Renal cortical epithelial cell (primary cell): ENCODE measurements at regions not wholly inside any gene's neighbourhood (a gene's known extent, or its start where the extent isn't known, plus 50 kb on each side); places are given as distances from the start of the nearest gene placed in this dataset.
A peak's percentile ranks its signal among the peaks of the same experiment; 100 is the strongest.

ENCODE experiments used
- DNase-seq: peaks from one replicate; pipeline ENCODE4 v3.0.0-alpha.2; 2011; ENCODE audit warnings: low read depth

DNA sequence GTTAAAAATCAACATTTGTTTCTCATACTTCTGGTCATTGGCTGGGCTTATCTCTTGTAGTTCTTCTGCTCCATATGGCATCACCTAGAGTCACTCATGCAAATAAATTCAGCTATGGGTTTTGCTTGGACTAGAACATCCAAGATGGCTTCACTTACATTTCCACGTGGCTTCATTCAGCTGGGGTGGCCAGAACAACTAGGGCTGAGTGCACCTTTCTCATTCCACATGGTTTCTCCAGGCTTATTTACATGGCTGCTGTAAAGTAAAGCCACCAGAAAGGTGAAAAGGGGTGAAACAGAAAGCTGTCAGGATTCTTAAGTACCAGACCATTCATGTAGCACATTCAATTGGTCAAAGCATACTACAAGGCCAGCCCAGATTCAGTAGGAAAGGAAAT is 151.1 kb upstream of the BMP2 start:
- no peak for DNase-seq

- no peak for DNase-seq
These were observed 152.7 kb upstream of the BMP2 start for GRCh38 chr20:6614836-6615235.

- DNase-seq = peak; percentile 46
These were observed 154.1 kb upstream of the BMP2 start for GRCh38 chr20:6613280-6613861.

- DNase-seq = no peak
These were observed 154.9 kb upstream of the BMP2 start for GRCh38 chr20:6612606-6612923.

- peak; percentile 53 for DNase-seq
These were observed 155.4 kb upstream of the BMP2 start for GRCh38 chr20:6611911-6612605.

DNA sequence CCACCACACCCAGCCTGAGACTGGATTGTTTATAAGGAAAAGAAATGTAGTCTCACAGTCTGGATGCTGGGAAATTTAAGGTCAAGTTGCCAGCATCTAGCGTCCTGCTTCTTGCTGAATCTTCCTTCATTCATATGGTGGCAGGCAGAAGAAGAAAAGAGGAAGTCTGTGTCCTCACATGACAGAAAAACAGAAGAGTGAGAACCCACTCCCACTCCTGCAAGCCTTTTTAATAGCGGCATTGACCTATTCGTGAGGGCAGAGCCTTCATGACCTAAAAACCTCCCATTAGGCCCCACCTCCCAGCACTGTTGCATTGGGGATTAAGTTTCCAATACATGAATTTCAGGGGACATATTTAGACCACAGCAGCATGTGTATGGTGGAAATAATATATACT is 160.8 kb upstream of the BMP2 start:
- no peak for DNase-seq

DNA sequence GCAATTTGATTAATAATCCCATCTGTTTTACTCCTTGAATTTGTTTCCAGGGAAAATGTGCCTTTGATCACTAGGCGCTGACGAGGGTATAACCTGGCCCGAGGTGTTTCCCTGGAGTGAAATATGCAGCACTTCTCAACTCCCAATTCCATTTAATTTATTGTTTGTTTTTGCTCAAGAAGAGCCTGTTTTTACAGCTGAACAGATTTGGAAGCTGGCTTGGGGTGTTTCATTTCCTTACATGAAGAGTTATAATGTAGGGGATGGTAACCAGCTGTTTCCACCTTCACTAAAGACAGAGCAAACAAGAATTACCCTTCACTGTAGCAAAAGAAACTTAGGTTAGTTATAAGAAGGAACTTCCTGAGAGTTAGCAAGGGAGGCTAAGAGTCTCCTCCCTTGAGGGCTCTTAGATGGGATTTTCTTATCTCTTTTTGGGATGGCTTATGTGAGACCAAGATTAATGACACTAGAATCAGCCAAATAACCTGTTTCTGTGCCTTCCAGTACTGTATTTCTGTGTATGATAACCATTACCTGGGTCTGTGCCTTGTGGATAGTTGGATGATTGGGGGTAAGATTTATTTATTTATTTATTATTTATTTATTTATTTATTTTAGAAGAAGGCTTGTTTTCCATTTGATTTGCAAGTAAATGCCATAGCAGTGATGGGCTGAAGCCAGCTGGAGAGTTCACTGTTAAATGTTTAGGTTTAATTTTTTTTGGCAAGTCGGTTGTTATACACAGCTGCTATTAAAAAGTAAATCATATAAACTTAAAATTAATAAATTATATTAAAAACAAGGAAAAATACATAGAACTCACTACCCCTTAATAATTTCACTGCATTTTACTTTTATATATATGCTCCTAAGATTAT is 162.2 kb upstream of the BMP2 start:
- no peak for DNase-seq

GRCh38 chr20:6604179-6604578 is 163.3 kb upstream of the BMP2 start:
- no peak for DNase-seq

- DNase-seq = no peak
These were observed 167.4 kb upstream of the BMP2 start for GRCh38 chr20:6599876-6600735.

DNA sequence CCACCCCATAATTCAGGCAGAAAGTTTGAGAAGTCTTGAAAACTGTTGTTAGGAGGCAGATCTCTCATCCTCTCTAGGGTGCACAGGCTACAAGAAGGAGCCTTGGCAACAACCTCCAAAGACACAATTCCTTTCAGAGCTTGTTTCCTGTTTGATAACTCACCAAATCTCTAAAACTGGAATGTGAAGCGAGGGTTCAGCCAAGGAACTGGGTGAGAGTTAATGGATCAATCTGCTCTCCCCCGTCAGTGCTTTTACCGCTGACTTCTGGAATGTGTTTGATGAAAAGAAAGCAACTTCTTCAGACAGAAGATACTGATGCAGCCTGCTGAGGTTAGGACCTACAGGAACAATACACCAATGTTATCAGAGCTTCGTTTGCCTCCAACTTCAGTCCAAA is 171.8 kb upstream of the BMP2 start:
- DNase-seq = no peak

DNA sequence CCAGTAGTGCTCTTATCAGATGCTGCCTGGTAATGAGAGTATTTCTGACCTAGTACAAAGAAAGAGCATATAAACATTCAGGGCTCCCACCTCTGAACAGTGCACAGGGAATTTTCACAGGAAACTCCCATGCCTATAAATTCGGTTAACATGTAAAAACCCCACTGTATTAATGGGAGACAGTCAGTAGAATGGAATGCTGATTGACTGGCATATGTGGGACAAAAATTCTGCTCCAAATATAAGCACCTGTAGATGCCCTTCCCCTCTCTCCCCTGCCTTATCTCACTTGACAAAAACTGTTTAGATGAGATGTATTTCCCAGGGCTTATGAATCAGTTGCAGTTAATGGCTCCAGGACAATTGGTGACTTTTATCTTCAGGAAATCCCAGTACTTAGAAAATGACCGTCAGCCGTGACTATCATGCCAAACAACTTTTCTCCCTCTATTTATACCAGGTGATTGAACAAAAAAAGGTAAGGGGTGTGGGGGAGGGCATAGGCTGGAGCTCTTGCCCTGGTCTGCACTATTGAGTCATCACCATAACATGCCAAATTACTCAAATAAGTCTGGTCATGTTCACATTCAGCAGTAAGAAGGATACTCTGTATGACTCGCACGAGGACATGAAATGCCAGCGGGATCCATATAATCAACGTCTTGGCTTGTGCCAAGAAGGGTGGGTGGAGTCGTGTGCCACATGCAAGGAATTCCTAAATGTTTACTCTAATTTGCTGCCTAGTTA is 176.4 kb upstream of the BMP2 start:
- peak; percentile 97 for DNase-seq

DNA sequence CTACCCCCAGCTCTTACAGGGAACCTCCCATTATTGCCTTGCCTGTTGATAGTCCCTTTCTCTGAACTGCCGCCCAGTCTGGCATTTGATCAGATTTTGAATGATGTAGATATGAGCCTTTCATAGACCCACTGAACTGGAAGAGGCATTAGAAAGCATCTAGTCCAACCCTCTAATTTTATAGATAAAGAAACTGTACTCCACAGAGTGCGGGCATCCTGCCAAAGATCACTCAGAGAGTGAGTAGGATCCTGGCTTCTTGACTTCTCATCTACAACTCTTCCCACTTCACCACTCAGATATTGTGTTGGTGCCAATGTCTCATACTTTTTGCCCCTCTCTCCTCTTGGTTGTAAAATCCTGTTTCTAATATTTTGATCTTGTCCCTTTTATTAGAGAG is 179.2 kb upstream of the BMP2 start:
- peak; percentile 14 for DNase-seq

- DNase-seq = peak; percentile 63
These were observed 184.2 kb upstream of the BMP2 start for GRCh38 chr20:6583134-6583738.

DNA sequence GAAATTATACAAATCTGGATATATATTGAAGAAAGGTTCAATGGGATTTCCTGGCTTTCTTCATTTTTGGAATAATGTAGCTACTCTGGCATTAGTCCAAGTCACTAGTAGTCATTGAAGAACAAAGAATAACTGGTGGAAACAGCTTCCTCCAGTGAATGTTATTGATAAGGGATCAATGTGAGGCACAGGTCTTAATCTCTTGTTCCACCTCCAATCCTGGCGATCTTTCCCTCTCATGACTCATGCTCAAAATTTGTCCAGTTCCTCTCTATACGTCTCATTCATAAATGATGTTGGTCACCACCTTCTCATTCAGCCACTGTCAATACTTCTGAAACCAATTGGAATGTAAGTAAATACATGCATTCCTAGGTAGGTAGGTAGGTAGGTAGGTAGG is 185.0 kb upstream of the BMP2 start:
- DNase-seq = no peak

- no peak for DNase-seq
These were observed 187.0 kb upstream of the BMP2 start for GRCh38 chr20:6580486-6580885.

GRCh38 chr20:6579824-6580223 is 187.7 kb upstream of the BMP2 start:
- no peak for DNase-seq

DNA sequence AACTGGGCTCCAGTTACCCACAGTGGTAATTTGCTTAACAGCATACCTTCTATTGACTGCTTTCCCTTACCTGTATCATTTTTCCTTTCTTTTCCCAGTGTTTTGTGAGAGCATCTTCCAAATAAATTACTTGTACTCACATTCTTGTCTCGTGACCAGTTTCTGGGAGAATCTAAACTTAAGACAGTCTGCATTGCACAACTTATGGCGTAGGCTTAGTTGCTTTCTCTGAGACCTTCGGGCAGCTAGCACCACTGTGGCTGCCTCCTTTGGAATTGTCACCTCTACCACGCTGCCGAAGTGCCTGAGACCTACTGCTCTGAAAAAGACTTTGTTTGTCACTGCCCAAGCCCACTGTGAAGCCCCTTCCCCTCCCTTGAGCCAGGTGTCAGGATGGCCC is 188.1 kb upstream of the BMP2 start:
- DNase-seq = no peak

DNA sequence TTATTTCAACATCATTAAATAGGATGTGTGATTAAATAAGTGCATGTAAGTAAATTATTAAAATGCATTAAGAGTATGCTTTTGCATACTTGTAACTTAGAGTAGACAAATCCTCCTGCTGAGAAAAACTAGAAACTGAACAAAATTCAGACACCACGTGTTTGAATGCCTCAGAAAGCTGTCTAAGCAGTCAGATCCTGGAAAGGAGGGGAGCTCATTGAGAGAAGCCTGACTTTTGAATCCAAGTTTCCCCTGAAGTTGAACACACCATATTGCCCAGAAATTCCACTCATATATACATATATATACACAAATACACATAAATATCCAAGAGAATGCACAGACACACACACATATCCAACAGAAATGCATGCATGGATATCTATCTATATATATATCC is 190.0 kb upstream of the BMP2 start:
- no peak for DNase-seq

DNA sequence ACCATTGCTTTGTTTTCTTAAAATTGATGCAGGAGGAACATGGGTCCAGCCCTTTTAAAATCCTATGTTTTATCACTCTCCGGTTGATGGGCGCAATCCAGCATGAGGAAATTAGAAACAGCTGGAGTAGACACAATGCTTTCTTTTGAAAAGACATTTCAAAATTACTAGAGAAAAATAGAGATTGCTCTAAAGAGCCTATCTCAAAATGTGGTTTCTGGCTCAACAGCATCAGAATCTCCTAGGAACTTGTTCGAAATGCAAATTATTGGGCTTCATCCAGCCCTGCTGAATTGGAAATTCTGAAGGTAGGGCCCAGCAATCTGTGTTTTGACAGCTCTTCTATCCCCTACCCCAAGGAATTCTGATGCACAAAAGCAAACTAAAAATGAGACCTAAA is 190.8 kb upstream of the BMP2 start:
- DNase-seq = no peak

- peak; percentile 30 for DNase-seq
These were observed 191.5 kb upstream of the BMP2 start for GRCh38 chr20:6575912-6576401.

DNA sequence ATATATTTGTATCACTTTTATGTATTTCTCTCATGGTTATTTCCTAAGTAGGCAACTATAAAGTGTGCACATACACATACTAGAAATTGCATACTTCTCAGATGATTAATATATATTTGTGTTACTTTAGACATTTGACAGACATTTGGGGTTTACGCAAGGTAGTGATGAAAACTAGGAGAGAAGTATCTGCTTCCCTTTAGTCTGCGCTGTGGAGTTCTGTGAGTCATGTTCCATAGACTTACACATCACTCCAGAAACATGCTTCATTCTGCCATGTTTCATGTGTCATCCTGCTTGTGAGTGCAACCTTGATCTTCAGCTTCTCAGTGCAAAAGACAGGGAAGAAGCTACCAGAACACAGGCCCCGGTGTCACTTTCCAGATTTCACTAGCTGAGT is 200.7 kb upstream of the BMP2 start:
- DNase-seq = peak; percentile 36
